ENCODE measurements at regions not wholly inside any gene's neighbourhood (a gene's known extent, or its start where the extent isn't known, plus 50 kb on each side); places are given as distances from the start of the nearest gene placed in this dataset.

GRCh38 chr4:19478791-19479190, 772.9 kb upstream of the SLIT2 start:
- TF ChIP-seq CTCF (IDR thresholded peaks at IDR 0.05) = no peak
- Histone ChIP-seq H3K27me3 (ENCODE audit: control insufficient read depth in 2 of 2, insufficient read depth in 2 of 2, low read length in 2 of 2) (no peaks in the 10 kb centered on the region), H4K20me1 (ENCODE audit: insufficient read depth, low read length) (no peaks in the 10 kb centered on the region), H2AFZ (ENCODE audit: insufficient read depth, low read depth, low read length, poor library complexity, severe bottlenecking) (no peak overlapping the region), H3K36me3 (replicated peaks in 1 of 2; ENCODE audit: control insufficient read depth in 1 of 2, insufficient read depth in 2 of 2, low read length in 2 of 2) (no peaks in the 10 kb centered on the region), H3K4me3 (replicated peaks in 1 of 3; ENCODE audit: low read depth in 2 of 3, low read length in 3 of 3) (no peak overlapping the region), H3K4me2 (replicated peaks; ENCODE audit: extremely low read depth, low read length, poor library complexity, severe bottlenecking) (no peak overlapping the region), H3K79me2 (ENCODE audit: insufficient read depth, low read length) (no peaks in the 10 kb centered on the region), H3K4me1 (ENCODE audit: control insufficient read depth in 1 of 2, insufficient read depth in 2 of 2, low read length in 2 of 2) (no peaks in the 10 kb centered on the region), H3K9me3 (replicated peaks in 1 of 2; ENCODE audit: control insufficient read depth in 1 of 2, insufficient read depth in 1 of 2, low read length in 2 of 2) (no peaks in the 10 kb centered on the region), H3K9ac (ENCODE audit: insufficient read depth, low read length, poor library complexity, severe bottlenecking) (no peak overlapping the region), H3K27ac (ENCODE audit: low read depth in 1 of 2, low read length in 2 of 2) (no peak overlapping the region)
- intact Hi-C loops (cut with micrococcal nuclease) = no loop called here
- Mint-ChIP-seq H3K27me3 (ENCODE audit: low read depth in 3 of 3) (no peaks in the 10 kb centered on the region), H3K4me1 (no peaks in the 10 kb centered on the region), H3K27ac (no peak overlapping the region), H3K4me3 (no peak overlapping the region), H3K9me3 (peaks cover 0 to 5% (median 2%) of the 10 kb centered on the region in 7 donors), H3K36me3 (no peaks in the 10 kb centered on the region)
- no CpG with 5 or more reads among the region's 2 CpGs for WGBS (ENCODE audit: insufficient coverage)
- DNase-seq = no peak

- H3K27ac Mint-ChIP-seq = no peak overlapping the region
- intact Hi-C loops (cut with micrococcal nuclease) = no loop called here
- 71% methylated on average over 1 of the region's 1 CpG for WGBS (ENCODE audit: insufficient coverage)
- no peaks in the 10 kb centered on the region for H3K27me3 Mint-ChIP-seq (ENCODE audit: low read depth in 3 of 3)
- no peaks in the 10 kb centered on the region for H3K79me2 ChIP-seq (ENCODE audit: insufficient read depth, low read length)
- H3K36me3 ChIP-seq (replicated peaks in 1 of 2; ENCODE audit: control insufficient read depth in 1 of 2, insufficient read depth in 2 of 2, low read length in 2 of 2) = no peaks in the 10 kb centered on the region
- no peak overlapping the region for H2AFZ ChIP-seq (ENCODE audit: insufficient read depth, low read depth, low read length, poor library complexity, severe bottlenecking)
- no peaks in the 10 kb centered on the region for H3K27me3 ChIP-seq (ENCODE audit: control insufficient read depth in 2 of 2, insufficient read depth in 2 of 2, low read length in 2 of 2)
- H3K4me3 ChIP-seq (replicated peaks in 1 of 3; ENCODE audit: low read depth in 2 of 3, low read length in 3 of 3) = no peak overlapping the region
- no peak for TF ChIP-seq CTCF (IDR thresholded peaks at IDR 0.05)
- H3K27ac ChIP-seq (ENCODE audit: low read depth in 1 of 2, low read length in 2 of 2) = no peak overlapping the region
- H4K20me1 ChIP-seq (ENCODE audit: insufficient read depth, low read length) = no peaks in the 10 kb centered on the region
- no peak overlapping the region for H3K9ac ChIP-seq (ENCODE audit: insufficient read depth, low read length, poor library complexity, severe bottlenecking)
- H3K4me1 Mint-ChIP-seq = no peaks in the 10 kb centered on the region
- H3K4me3 Mint-ChIP-seq = no peak overlapping the region
- H3K4me2 ChIP-seq (replicated peaks; ENCODE audit: extremely low read depth, low read length, poor library complexity, severe bottlenecking) = no peak overlapping the region
- no peaks in the 10 kb centered on the region for H3K36me3 Mint-ChIP-seq
- peaks cover 0 to 9% (median 5%) of the 10 kb centered on the region in 7 donors for H3K9me3 Mint-ChIP-seq
- peaks cover 0 to 4% of the 10 kb centered on the region in 2 donors for H3K9me3 ChIP-seq (replicated peaks in 1 of 2; ENCODE audit: control insufficient read depth in 1 of 2, insufficient read depth in 1 of 2, low read length in 2 of 2)
- DNase-seq = no peak
- no peaks in the 10 kb centered on the region for H3K4me1 ChIP-seq (ENCODE audit: control insufficient read depth in 1 of 2, insufficient read depth in 2 of 2, low read length in 2 of 2)
Observed at GRCh38 chr4:19473569-19473968, 778.1 kb upstream of the SLIT2 start.
